ENCODE measurements at regions not wholly inside any gene's neighbourhood (a gene's known extent, or its start where the extent isn't known, plus 50 kb on each side); places are given as distances from the start of the nearest gene placed in this dataset.
"Not testable (repeated sequence)": the region's sequence is repeated elsewhere in the genome, so short reads cannot be mapped to it uniquely, and the experiment has no call there.

- H3K4me1 ChIP-seq: peaks cover 0 to 32% (median 0%) of the 10 kb centered on the region in 12 donors
- 63 to 73% (median 67%) methylated on average over 8 of the region's 8 CpGs for WGBS, 4 donors
- H3K36me3 ChIP-seq: no peaks in the 10 kb centered on the region
- peaks cover 0 to 39% (median 4%) of the 10 kb centered on the region in 9 donors for H3K27me3 ChIP-seq
- ATAC-seq (peak in 1 of 4 donors; percentile 65), DNase-seq (no peak)
- no peaks in the 10 kb centered on the region for H3K9me3 ChIP-seq
- no peak overlapping the region for H3K4me3 ChIP-seq
- no peak overlapping the region for H3K27ac ChIP-seq
- TF ChIP-seq POLR2A (IDR thresholded peaks at IDR 0.05): no peak
- TF ChIP-seq CTCF (IDR thresholded peaks at IDR 0.05): no peak
- intact Hi-C loops (cut with DNase I): no loop called here
These were observed 153.1 kb downstream of the HSD17B3 start for GRCh38 chr9:96148634-96149532.

GRCh38 chr9:96147029-96147428, 154.9 kb downstream of the HSD17B3 start:
- H3K36me3 ChIP-seq; intact Hi-C loops (cut with DNase I): not testable (repeated sequence)
- WGBS, 4 donors: 48 to 64% (median 56%) methylated on average over 11 of the region's 11 CpGs

GRCh38 chr9:96141666-96142065, 160.3 kb downstream of the HSD17B3 start:
- Histone ChIP-seq H3K27ac (no peak overlapping the region), H3K4me3 (no peak overlapping the region), H3K9me3 (peaks cover 0 to 6% (median 0%) of the 10 kb centered on the region in 12 donors), H3K36me3 (no peaks in the 10 kb centered on the region), H3K4me1 (peaks cover 0 to 42% (median 0%) of the 10 kb centered on the region in 12 donors), H3K27me3 (peaks cover 0 to 39% (median 2%) of the 10 kb centered on the region in 9 donors)
- ATAC-seq (no peak), DNase-seq (no peak)
- 69 to 81% (median 79%) methylated on average over 5 of the region's 5 CpGs for WGBS, 4 donors
- TF ChIP-seq CTCF (IDR thresholded peaks at IDR 0.05): no peak
- no peak for TF ChIP-seq POLR2A (IDR thresholded peaks at IDR 0.05)
- intact Hi-C loops (cut with DNase I): no loop called here

More at GRCh38 chr9:96147029-96147428, 154.9 kb downstream of the HSD17B3 start:
- H3K4me3 ChIP-seq, H3K9me3 ChIP-seq, ATAC-seq: not testable (repeated sequence)
- Histone ChIP-seq H3K4me1 (peaks cover 0 to 32% (median 0%) of the 10 kb centered on the region in 12 donors), H3K27me3 (peaks cover 0 to 27% (median under 1%) of the 10 kb centered on the region in 9 donors), H3K27ac (peak overlapping the region in 1 of 12 donors; percentile 64)
- DNase-seq: peak in 4 of 5 donors; percentile 16 to 60 (median 38)

- H3K4me1 ChIP-seq: peaks cover 0 to 38% (median 0%) of the 10 kb centered on the region in 12 donors
These were observed 160.9 kb downstream of the HSD17B3 start for GRCh38 chr9:96141128-96141474.

More at GRCh38 chr9:96141128-96141474, 160.9 kb downstream of the HSD17B3 start:
- ATAC-seq (no peak), DNase-seq (no peak)
- 74 to 89% (median 85%) methylated on average over 11 of the region's 11 CpGs for WGBS, 4 donors
- H3K36me3 ChIP-seq: no peaks in the 10 kb centered on the region
- no peak overlapping the region for H3K4me3 ChIP-seq
- peak overlapping the region in 1 of 12 donors; percentile 76 for H3K27ac ChIP-seq
- peaks cover 0 to 6% (median 0%) of the 10 kb centered on the region in 12 donors for H3K9me3 ChIP-seq
- intact Hi-C loops (cut with DNase I): no loop called here
- peaks cover 0 to 38% (median 2%) of the 10 kb centered on the region in 9 donors for H3K27me3 ChIP-seq
- no peak for TF ChIP-seq POLR2A (IDR thresholded peaks at IDR 0.05)
- TF ChIP-seq CTCF (IDR thresholded peaks at IDR 0.05): no peak
